ENCODE measurements at regions not wholly inside any gene's neighbourhood (a gene's known extent, or its start where the extent isn't known, plus 50 kb on each side); places are given as distances from the start of the nearest gene placed in this dataset.
"Not testable (repeated sequence)": the region's sequence is repeated elsewhere in the genome, so short reads cannot be mapped to it uniquely, and the experiment has no call there.

GRCh38 chr11:87531835-87532234 is 494.1 kb downstream of the TMEM135 start:
- DNase-seq: not testable (repeated sequence)

- DNase-seq: no peak
Measured at GRCh38 chr11:87529486-87529885, 491.8 kb downstream of the TMEM135 start.

GRCh38 chr11:87528752-87529151 is 491.0 kb downstream of the TMEM135 start:
- no peak for DNase-seq

GRCh38 chr11:87523276-87523675 is 485.5 kb downstream of the TMEM135 start:
- no peak for DNase-seq

- no peak for DNase-seq
Measured at GRCh38 chr11:87518266-87518665, 480.5 kb downstream of the TMEM135 start.

DNA sequence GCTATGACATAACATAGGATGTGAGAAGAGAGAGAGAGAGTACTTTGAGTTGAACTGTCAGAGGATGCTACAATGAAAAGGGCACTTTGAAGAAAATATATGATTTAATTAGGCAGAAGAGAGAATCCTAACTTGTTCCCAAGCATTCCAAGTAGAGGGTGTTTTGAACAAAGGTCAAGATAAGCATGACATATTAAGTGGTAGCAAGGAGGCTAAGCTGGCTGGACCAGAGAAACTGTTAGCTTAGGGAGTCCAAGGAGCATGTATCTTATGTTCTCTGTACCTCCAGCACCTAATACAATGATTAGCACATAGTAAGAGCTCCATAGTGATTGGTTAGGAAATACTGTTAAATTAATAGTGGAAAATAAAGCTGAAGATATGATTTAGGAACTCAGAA is 479.6 kb downstream of the TMEM135 start:
- DNase-seq: no peak

- not testable (repeated sequence) for DNase-seq
Measured at GRCh38 chr11:87507722-87508121, 470.0 kb downstream of the TMEM135 start.

DNA sequence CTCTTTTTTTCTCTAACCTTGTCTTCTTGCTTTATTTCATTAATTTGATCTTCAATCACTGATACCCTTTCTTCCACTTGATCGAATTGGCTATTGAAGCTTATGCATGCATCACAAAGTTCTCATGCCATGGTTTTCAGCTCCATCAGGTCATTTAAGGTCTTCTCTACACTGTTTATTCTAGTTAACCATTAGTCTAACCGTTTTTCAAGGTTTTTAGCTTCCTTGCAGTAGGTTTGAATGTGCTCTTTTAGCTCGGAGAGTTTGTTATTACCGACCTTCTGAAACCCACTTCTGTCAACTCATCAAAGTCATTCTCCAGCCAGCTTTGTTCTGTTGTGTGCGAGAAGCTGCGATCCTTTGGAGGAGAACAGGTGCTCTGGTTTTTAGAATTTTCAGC is 469.2 kb downstream of the TMEM135 start:
- not testable (repeated sequence) for DNase-seq

- DNase-seq: no peak
Measured at GRCh38 chr11:87501388-87501787, 463.7 kb downstream of the TMEM135 start.

GRCh38 chr11:87494936-87495335 is 457.2 kb downstream of the TMEM135 start:
- DNase-seq: not testable (repeated sequence)

- DNase-seq: not testable (repeated sequence)
Measured at GRCh38 chr11:87494026-87494425, 456.3 kb downstream of the TMEM135 start.

DNA sequence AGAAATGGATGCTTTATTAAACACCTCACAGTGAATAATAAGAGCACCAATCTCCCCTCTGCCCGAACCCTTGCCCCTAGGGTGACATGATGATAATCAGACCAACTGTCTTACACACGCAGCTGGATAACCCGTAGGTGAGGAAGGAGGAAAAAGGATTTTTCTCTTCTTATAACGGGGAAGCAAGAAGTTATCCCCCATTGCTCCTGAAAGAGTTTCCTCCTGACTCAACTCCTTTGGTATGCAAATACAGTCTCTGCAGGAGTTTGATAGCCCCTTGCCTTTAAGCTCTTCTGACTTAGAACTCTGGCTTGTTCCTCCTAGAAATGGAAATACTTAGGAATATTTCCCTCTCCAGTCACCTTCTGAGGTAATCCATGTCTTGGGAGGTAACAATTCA is 455.8 kb downstream of the TMEM135 start:
- DNase-seq: no peak

DNA sequence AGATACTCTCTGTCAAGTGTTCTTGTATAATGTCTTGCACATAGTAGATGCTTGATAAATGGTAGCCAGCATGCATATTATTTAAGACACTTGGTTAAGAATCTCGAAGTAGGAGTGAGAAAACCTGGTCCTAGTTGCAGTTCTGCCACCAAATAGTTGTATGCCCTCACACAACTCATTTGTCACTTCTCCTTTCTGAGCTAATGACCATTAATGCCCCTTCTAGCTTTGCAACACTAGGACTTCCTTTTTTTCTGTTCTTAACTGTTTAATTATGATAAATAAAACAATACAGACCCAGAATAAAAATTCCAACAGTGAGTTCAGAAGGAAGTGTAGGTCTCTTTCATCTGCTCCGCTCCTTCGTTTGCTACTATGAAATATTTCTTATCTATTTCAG is 453.6 kb downstream of the TMEM135 start:
- DNase-seq: no peak

GRCh38 chr11:87490671-87491070 is 452.9 kb downstream of the TMEM135 start:
- no peak for DNase-seq

DNA sequence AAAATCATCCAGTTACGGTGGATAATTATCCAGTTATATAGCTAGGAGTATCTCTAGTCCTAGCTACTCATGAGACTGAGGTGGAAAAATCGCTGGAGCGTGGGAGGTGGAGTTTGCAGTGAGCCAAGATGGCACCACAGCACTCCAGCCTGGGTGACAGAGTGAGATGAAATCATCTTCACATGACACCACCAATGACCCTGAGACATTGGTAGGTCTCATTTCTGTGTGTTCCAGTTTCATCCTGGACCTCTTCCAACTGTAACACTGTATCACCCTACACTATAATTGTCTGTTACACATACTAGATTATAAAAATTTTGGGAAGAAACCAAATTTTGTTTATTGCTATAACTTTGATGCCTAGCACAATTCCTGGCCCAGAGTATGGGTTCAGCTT is 446.8 kb downstream of the TMEM135 start:
- DNase-seq: no peak

GRCh38 chr11:87477321-87477720 is 439.6 kb downstream of the TMEM135 start:
- DNase-seq: no peak

DNA sequence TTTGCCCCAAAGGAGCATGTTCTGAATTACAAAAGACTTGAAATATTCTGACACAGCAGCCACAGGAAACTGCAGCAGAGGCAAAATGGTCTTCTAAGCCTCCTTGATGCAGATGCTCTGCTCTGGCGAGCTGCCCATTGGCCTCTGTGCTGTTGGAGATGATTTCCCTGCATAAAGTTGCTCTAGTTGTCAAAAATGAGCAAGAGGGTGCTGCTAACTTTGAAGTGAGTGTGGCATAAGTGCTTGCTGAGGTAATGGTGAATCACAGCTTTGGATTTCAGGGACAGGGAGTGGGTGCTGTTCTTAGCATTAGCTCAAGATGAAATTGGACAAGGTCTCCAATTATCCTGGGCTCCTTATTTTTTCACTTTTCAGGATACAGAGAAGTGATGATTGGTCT is 435.4 kb downstream of the TMEM135 start:
- no peak for DNase-seq

DNA sequence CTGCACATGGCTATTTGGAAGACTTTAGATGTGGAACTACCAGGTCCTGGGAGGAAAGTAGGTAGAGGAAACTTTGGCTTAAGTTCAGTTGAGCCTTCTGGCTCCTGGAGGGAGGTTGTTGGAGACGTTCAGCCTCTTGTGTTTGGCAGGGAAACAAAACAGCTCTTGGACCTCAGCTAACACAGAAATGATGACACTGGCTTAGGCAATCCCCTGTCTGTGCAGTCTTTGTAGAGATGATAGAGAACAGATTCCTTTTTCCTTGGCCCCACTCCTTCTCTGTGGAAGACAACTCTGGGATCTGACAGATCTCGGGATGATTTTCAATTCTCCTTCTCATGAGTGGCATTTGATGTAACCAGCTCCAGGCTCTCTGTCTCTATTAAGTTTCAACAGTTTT is 428.5 kb downstream of the TMEM135 start:
- no peak for DNase-seq

DNA sequence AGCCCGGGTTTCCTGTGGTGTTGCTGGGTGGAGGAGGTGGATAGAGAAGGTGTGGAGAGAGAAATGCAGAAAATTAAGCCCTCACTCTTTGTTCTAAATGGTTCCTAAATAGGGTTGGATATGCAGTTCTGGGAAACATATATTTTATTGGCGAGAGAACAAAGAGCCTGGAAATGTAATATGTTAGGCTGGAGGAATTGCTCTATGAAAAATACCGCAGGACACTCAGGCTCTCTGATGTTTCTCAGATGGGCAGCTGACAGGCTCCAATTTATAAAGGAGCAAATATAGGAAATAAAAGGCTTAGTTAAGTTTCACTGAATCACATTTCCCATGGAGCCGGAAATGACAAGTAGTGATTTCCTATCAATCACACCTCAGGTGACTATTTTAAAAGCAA is 428.0 kb downstream of the TMEM135 start:
- DNase-seq: no peak

GRCh38 chr11:87463486-87464102 is 425.9 kb downstream of the TMEM135 start:
- DNase-seq: no peak

- no peak for DNase-seq
Measured at GRCh38 chr11:87462171-87462570, 424.4 kb downstream of the TMEM135 start.

- DNase-seq: no peak
Measured at GRCh38 chr11:87460842-87461637, 423.3 kb downstream of the TMEM135 start.

GRCh38 chr11:87460279-87460678 is 422.5 kb downstream of the TMEM135 start:
- DNase-seq: no peak

GRCh38 chr11:87459351-87459750 is 421.6 kb downstream of the TMEM135 start:
- no peak for DNase-seq

DNA sequence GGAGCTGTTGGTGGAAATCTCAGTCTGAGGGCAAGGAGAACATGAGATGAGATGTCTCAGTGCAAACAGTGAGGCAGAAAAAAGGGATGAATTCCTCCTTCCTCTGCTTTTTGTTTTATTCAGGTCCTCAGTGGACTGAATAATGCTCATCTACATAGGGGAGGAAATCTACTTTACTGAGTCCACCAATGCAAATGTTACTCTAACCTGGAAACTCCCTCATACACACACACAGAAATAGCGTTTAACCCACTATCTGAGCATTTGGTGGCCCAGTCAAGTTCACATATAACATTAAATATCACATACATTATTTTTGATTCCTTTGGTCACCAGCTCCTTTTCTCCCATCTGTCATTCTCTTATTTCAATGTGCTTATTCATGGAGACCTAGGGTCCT is 418.8 kb downstream of the TMEM135 start:
- no peak for DNase-seq
